GM23338 (cell line): ENCODE measurements at regions not wholly inside any gene's neighbourhood (a gene's known extent, or its start where the extent isn't known, plus 50 kb on each side); places are given as distances from the start of the nearest gene placed in this dataset.

Source experiments
- ATAC-seq: fragments of 200-7000 bp; cut with Tn5 transposase; 3 replicates; pipeline ENCODE4 v1.9.1; 2020
- DNase-seq: peaks from one replicate; pipeline ENCODE4 v3.0.0-alpha.2; 2015; ENCODE audit warnings: low spot score
- H2AFZ ChIP-seq: fragments of 200-600 bp; sonication (generic); 2 replicates; pipeline ENCODE4 v1.8.0; 2016; ENCODE audit warnings: antibody characterized with exemption, mild to moderate bottlenecking, moderate library complexity
- H3F3A ChIP-seq: fragments of 200-600 bp; sonication (generic); replicated peaks from 2 replicates; pipeline ENCODE4 v1.8.0; 2017; ENCODE audit warnings: antibody characterized with exemption, mixed run types, low read depth
- H3K27ac ChIP-seq: fragments of 200-600 bp; sonication (generic); 2 replicates; pipeline ENCODE4 v1.6.1; 2016; ENCODE audit warnings: low read depth
- H3K27me3 ChIP-seq: fragments of 200-600 bp; sonication (generic); 2 replicates; pipeline ENCODE4 v1.8.0; 2016; ENCODE audit warnings: mild to moderate bottlenecking, mixed run types, moderate library complexity; ENCODE audit not compliant: insufficient read depth
- H3K36me3 ChIP-seq: fragments of 200-600 bp; sonication (generic); 2 replicates; pipeline ENCODE4 v1.8.0; 2016; ENCODE audit warnings: mild to moderate bottlenecking; ENCODE audit not compliant: insufficient read depth
- H3K4me1 ChIP-seq: fragments of 200-600 bp; sonication (generic); 2 replicates; pipeline ENCODE4 v1.8.0; 2016; ENCODE audit warnings: mild to moderate bottlenecking, moderate library complexity; ENCODE audit not compliant: insufficient read depth
- H3K4me2 ChIP-seq: fragments of 200-600 bp; sonication (generic); 2 replicates; pipeline ENCODE4 v1.7.1; 2017; ENCODE audit warnings: mixed run types
- H3K4me3 ChIP-seq: fragments of 200-600 bp; sonication (generic); 2 replicates; pipeline ENCODE4 v1.6.1; 2016; ENCODE audit warnings: mixed run types
- H3K79me2 ChIP-seq: fragments of 200-600 bp; sonication (generic); replicated peaks from 2 replicates; pipeline ENCODE4 v1.8.0; 2017; ENCODE audit warnings: mild to moderate bottlenecking; ENCODE audit not compliant: insufficient read depth
- H3K9me2 ChIP-seq: fragments of 200-600 bp; sonication (generic); 2 replicates; pipeline ENCODE4 v1.8.0; 2017; ENCODE audit not compliant: insufficient read depth
- H4K20me1 ChIP-seq: fragments of 200-600 bp; sonication (generic); replicated peaks from 2 replicates; pipeline ENCODE4 v1.8.0; 2017; ENCODE audit warnings: mild to moderate bottlenecking; ENCODE audit not compliant: insufficient read depth
- H3K27ac Mint-ChIP-seq: 2 replicates; pipeline ENCODE4 v1.8.0; 2020; ENCODE audit warnings: inconsistent platforms, mild to moderate bottlenecking, moderate library complexity, mixed read lengths
- H3K27me3 Mint-ChIP-seq: 3 replicates; pipeline ENCODE4 v1.8.0; 2022; ENCODE audit warnings: low read depth, mild to moderate bottlenecking, moderate library complexity, mixed read lengths, inconsistent platforms; ENCODE audit not compliant: insufficient read depth, poor library complexity
- H3K36me3 Mint-ChIP-seq: 3 replicates; pipeline ENCODE4 v1.8.0; 2021; ENCODE audit warnings: low read depth, mild to moderate bottlenecking, inconsistent platforms, moderate library complexity, mixed read lengths
- H3K4me1 Mint-ChIP-seq: 3 replicates; pipeline ENCODE4 v1.8.0; 2020; ENCODE audit warnings: mild to moderate bottlenecking, inconsistent platforms, mixed read lengths
- H3K4me3 Mint-ChIP-seq: 3 replicates; pipeline ENCODE4 v1.8.0; 2021; ENCODE audit warnings: moderate library complexity, mild to moderate bottlenecking, inconsistent platforms, mixed read lengths
- H3K9me3 Mint-ChIP-seq: 3 replicates; pipeline ENCODE4 v1.8.0; 2020; ENCODE audit warnings: moderate library complexity, mild to moderate bottlenecking, inconsistent platforms, mixed read lengths
- CREB1 ChIP-seq: fragments of 250-450 bp; sonication (Bioruptor Pico); IDR thresholded peaks from 2 replicates; pipeline ENCODE4 v1.5.0; 2020; ENCODE audit warnings: low read depth, mild to moderate bottlenecking, moderate library complexity
- ETS1 ChIP-seq: IDR thresholded peaks from 2 replicates; pipeline ENCODE4 v1.6.1; 2016; ENCODE audit warnings: antibody characterized with exemption
- EZH2 ChIP-seq: fragments of 200-600 bp; sonication (generic); IDR thresholded peaks from one replicate; pipeline ENCODE4 v1.8.0; 2017; ENCODE audit warnings: antibody characterized with exemption, mild to moderate bottlenecking, low read depth; ENCODE audit not compliant: unreplicated experiment
- EZH2phosphoT487 ChIP-seq: fragments of 200-600 bp; sonication (generic); IDR thresholded peaks from one replicate; pipeline ENCODE4 v1.8.1; 2018; ENCODE audit warnings: antibody characterized with exemption; ENCODE audit not compliant: unreplicated experiment
- JUNB ChIP-seq: IDR thresholded peaks from one replicate; pipeline ENCODE4 v1.6.1; 2016; ENCODE audit warnings: antibody characterized with exemption; ENCODE audit not compliant: unreplicated experiment
- NANOG ChIP-seq: IDR thresholded peaks from 2 replicates; pipeline ENCODE4 v1.6.1; 2016; ENCODE audit warnings: antibody characterized with exemption, borderline replicate concordance
- ZNF114 ChIP-seq: fragments of 250-450 bp; sonication (Bioruptor Pico); IDR thresholded peaks from 2 replicates; pipeline ENCODE4 v1.5.0; 2020; ENCODE audit warnings: mild to moderate bottlenecking, moderate library complexity
- ZNF331 ChIP-seq: fragments of 250-450 bp; sonication (Bioruptor Pico); IDR thresholded peaks from 2 replicates; pipeline ENCODE4 v1.5.0; 2020; ENCODE audit warnings: low read depth, mild to moderate bottlenecking, moderate library complexity
- TF ChIP-seq, protein P1 (sequence below): IDR thresholded peaks from one replicate; pipeline ENCODE4 v1.6.1; 2018; ENCODE audit warnings: antibody characterized with exemption; ENCODE audit not compliant: unreplicated experiment
- TF ChIP-seq, protein P2 (sequence below): fragments of 250-450 bp; sonication (Bioruptor Pico); IDR thresholded peaks from 2 replicates; pipeline ENCODE4 v1.5.0; 2020; ENCODE audit warnings: mild to moderate bottlenecking, moderate library complexity

DNA sequence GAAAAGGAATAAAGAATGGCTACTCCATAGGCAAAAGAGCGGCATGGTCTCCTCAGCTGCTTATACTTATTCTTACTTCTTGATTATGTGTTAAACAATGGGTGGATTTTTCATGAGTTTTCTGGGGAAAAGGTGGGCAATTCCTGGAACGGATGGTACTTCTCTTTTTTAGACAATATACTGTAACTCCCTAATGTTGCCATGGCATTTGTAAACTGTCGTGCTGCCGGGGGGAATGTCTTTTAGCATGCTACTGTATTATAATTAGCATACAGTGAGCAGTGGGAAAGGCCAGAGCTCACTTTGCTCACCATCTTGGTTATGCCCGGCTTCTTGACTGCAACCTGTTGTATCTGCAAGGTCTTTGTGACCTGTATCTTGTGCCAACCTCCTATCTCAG is 372.1 kb upstream of the AKR1E2 start:
- Histone ChIP-seq H3K9me2 (peaks cover 3% of the 10 kb centered on the region; the same call in 1 of the 2 replicates), H3K36me3 (no peaks in the 10 kb centered on the region), H3K27me3 (no peaks in the 10 kb centered on the region), H3K4me3 (no peak overlapping the region), H3K4me1 (peaks cover 12% of the 10 kb centered on the region), H2AFZ (no peak overlapping the region), H3K4me2 (no peak overlapping the region), H4K20me1 (no peaks in the 10 kb centered on the region), H3F3A (no peaks in the 10 kb centered on the region), H3K79me2 (no peaks in the 10 kb centered on the region), H3K27ac (no peak overlapping the region)
- peaks cover 12% of the 10 kb centered on the region for H3K4me1 Mint-ChIP-seq
- H3K27me3 Mint-ChIP-seq: no peaks in the 10 kb centered on the region
- no peaks in the 10 kb centered on the region for H3K9me3 Mint-ChIP-seq
- H3K4me3 Mint-ChIP-seq: no peak overlapping the region
- TF ChIP-seq JUNB: no peak
- TF ChIP-seq NANOG: no peak
- TF ChIP-seq ETS1: no peak
- no peak for TF ChIP-seq ZNF114 (CRISPR knock-in tag)
- no peak for TF ChIP-seq CREB1 (CRISPR knock-in tag)
- DNase-seq (no peak), ATAC-seq (no peak)
- no peak overlapping the region for H3K27ac Mint-ChIP-seq
- no peaks in the 10 kb centered on the region for H3K36me3 Mint-ChIP-seq

GRCh38 chr10:4453276-4453675 is 372.7 kb upstream of the AKR1E2 start:
- no peak overlapping the region for H3K4me3 ChIP-seq
- H3K4me1 ChIP-seq: peaks cover 12% of the 10 kb centered on the region
- Mint-ChIP-seq H3K4me1 (peaks cover 12% of the 10 kb centered on the region), H3K27ac (no peak overlapping the region; the same call in 1 of the 2 replicates), H3K36me3 (no peaks in the 10 kb centered on the region), H3K9me3 (no peaks in the 10 kb centered on the region), H3K4me3 (no peak overlapping the region), H3K27me3 (no peaks in the 10 kb centered on the region)
- peaks cover 3% of the 10 kb centered on the region; the same call in 1 of the 2 replicates for H3K9me2 ChIP-seq
- H4K20me1 ChIP-seq: no peaks in the 10 kb centered on the region
- H3K27me3 ChIP-seq: no peaks in the 10 kb centered on the region
- H3K36me3 ChIP-seq: no peaks in the 10 kb centered on the region
- DNase-seq: no peak
- H2AFZ ChIP-seq: no peak overlapping the region
- H3K79me2 ChIP-seq: no peaks in the 10 kb centered on the region
- no peak for ATAC-seq
- H3K27ac ChIP-seq: no peak overlapping the region
- no peaks in the 10 kb centered on the region for H3F3A ChIP-seq
- no peak overlapping the region for H3K4me2 ChIP-seq
- TF ChIP-seq, protein P1, sequence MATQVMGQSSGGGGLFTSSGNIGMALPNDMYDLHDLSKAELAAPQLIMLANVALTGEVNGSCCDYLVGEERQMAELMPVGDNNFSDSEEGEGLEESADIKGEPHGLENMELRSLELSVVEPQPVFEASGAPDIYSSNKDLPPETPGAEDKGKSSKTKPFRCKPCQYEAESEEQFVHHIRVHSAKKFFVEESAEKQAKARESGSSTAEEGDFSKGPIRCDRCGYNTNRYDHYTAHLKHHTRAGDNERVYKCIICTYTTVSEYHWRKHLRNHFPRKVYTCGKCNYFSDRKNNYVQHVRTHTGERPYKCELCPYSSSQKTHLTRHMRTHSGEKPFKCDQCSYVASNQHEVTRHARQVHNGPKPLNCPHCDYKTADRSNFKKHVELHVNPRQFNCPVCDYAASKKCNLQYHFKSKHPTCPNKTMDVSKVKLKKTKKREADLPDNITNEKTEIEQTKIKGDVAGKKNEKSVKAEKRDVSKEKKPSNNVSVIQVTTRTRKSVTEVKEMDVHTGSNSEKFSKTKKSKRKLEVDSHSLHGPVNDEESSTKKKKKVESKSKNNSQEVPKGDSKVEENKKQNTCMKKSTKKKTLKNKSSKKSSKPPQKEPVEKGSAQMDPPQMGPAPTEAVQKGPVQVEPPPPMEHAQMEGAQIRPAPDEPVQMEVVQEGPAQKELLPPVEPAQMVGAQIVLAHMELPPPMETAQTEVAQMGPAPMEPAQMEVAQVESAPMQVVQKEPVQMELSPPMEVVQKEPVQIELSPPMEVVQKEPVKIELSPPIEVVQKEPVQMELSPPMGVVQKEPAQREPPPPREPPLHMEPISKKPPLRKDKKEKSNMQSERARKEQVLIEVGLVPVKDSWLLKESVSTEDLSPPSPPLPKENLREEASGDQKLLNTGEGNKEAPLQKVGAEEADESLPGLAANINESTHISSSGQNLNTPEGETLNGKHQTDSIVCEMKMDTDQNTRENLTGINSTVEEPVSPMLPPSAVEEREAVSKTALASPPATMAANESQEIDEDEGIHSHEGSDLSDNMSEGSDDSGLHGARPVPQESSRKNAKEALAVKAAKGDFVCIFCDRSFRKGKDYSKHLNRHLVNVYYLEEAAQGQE: no peak
- no peak for TF ChIP-seq ETS1
- no peak for TF ChIP-seq CREB1 (CRISPR knock-in tag)
- TF ChIP-seq NANOG: no peak
- TF ChIP-seq JUNB: no peak
- TF ChIP-seq EZH2: no peak
- no peak for TF ChIP-seq ZNF331
- TF ChIP-seq, protein P2, sequence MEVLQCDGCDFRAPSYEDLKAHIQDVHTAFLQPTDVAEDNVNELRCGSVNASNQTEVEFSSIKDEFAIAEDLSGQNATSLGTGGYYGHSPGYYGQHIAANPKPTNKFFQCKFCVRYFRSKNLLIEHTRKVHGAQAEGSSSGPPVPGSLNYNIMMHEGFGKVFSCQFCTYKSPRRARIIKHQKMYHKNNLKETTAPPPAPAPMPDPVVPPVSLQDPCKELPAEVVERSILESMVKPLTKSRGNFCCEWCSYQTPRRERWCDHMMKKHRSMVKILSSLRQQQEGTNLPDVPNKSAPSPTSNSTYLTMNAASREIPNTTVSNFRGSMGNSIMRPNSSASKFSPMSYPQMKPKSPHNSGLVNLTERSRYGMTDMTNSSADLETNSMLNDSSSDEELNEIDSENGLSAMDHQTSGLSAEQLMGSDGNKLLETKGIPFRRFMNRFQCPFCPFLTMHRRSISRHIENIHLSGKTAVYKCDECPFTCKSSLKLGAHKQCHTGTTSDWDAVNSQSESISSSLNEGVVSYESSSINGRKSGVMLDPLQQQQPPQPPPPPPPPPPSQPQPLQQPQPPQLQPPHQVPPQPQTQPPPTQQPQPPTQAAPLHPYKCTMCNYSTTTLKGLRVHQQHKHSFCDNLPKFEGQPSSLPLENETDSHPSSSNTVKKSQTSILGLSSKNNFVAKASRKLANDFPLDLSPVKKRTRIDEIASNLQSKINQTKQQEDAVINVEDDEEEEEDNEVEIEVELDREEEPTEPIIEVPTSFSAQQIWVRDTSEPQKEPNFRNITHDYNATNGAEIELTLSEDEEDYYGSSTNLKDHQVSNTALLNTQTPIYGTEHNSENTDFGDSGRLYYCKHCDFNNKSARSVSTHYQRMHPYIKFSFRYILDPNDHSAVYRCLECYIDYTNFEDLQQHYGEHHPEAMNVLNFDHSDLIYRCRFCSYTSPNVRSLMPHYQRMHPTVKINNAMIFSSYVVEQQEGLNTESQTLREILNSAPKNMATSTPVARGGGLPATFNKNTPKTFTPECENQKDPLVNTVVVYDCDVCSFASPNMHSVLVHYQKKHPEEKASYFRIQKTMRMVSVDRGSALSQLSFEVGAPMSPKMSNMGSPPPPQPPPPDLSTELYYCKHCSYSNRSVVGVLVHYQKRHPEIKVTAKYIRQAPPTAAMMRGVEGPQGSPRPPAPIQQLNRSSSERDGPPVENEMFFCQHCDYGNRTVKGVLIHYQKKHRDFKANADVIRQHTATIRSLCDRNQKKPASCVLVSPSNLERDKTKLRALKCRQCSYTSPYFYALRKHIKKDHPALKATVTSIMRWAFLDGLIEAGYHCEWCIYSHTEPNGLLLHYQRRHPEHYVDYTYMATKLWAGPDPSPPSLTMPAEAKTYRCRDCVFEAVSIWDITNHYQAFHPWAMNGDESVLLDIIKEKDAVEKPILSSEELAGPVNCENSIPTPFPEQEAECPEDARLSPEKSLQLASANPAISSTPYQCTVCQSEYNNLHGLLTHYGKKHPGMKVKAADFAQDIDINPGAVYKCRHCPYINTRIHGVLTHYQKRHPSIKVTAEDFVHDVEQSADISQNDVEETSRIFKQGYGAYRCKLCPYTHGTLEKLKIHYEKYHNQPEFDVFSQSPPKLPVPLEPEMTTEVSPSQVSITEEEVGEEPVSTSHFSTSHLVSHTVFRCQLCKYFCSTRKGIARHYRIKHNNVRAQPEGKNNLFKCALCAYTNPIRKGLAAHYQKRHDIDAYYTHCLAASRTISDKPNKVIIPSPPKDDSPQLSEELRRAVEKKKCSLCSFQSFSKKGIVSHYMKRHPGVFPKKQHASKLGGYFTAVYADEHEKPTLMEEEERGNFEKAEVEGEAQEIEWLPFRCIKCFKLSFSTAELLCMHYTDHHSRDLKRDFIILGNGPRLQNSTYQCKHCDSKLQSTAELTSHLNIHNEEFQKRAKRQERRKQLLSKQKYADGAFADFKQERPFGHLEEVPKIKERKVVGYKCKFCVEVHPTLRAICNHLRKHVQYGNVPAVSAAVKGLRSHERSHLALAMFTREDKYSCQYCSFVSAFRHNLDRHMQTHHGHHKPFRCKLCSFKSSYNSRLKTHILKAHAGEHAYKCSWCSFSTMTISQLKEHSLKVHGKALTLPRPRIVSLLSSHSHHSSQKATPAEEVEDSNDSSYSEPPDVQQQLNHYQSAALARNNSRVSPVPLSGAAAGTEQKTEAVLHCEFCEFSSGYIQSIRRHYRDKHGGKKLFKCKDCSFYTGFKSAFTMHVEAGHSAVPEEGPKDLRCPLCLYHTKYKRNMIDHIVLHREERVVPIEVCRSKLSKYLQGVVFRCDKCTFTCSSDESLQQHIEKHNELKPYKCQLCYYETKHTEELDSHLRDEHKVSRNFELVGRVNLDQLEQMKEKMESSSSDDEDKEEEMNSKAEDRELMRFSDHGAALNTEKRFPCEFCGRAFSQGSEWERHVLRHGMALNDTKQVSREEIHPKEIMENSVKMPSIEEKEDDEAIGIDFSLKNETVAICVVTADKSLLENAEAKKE: no peak
- no peak for TF ChIP-seq EZH2phosphoT487
